Smooth muscle cell (in vitro differentiated cells): ENCODE measurements at regions not wholly inside any gene's neighbourhood (a gene's known extent, or its start where the extent isn't known, plus 50 kb on each side); places are given as distances from the start of the nearest gene placed in this dataset.
"Not testable (repeated sequence)": the region's sequence is repeated elsewhere in the genome, so short reads cannot be mapped to it uniquely, and the experiment has no call there.

ENCODE experiments used
- DNase-seq: peaks from one replicate; lab custom pipeline; 2025; ENCODE audit not compliant: unreplicated experiment; lab: John Stamatoyannopoulos, UW
- H2AFZ ChIP-seq: fragments of 200-600 bp; sonication (generic); 2 replicates; pipeline ENCODE4 v1.6.0; 2016; ENCODE audit warnings: antibody characterized with exemption, low read depth, mild to moderate bottlenecking
- H3F3A ChIP-seq: fragments of 200-600 bp; sonication (generic); 2 replicates; pipeline ENCODE4 v1.6.0; 2017; ENCODE audit warnings: antibody characterized with exemption, low read depth
- H3K27ac ChIP-seq: fragments of 200-600 bp; sonication (generic); 2 replicates; pipeline ENCODE4 v1.5.1; 2016; ENCODE audit warnings: low read depth, mild to moderate bottlenecking
- H3K27me3 ChIP-seq: fragments of 200-600 bp; sonication (generic); 2 replicates; pipeline ENCODE4 v1.6.1; 2016; ENCODE audit warnings: low read depth, mild to moderate bottlenecking
- H3K36me3 ChIP-seq: fragments of 200-600 bp; sonication (generic); 2 replicates; pipeline ENCODE4 v1.5.1; 2016; ENCODE audit warnings: low read depth
- H3K4me1 ChIP-seq: fragments of 200-600 bp; sonication (generic); 2 replicates; pipeline ENCODE4 v1.5.1; 2016; ENCODE audit warnings: low read depth
- H3K4me2 ChIP-seq: fragments of 200-600 bp; sonication (generic); 2 replicates; pipeline ENCODE4 v1.6.0; 2016; ENCODE audit warnings: mild to moderate bottlenecking
- H3K4me3 ChIP-seq: fragments of 200-600 bp; sonication (generic); 2 replicates; pipeline ENCODE4 v1.5.1; 2016; ENCODE audit warnings: mild to moderate bottlenecking
- H3K79me2 ChIP-seq: fragments of 200-600 bp; sonication (generic); 2 replicates; pipeline ENCODE4 v1.6.0; 2016; ENCODE audit warnings: low read depth, mild to moderate bottlenecking
- H3K9ac ChIP-seq: fragments of 200-600 bp; sonication (generic); 2 replicates; pipeline ENCODE4 v1.6.0; 2016; ENCODE audit warnings: low read depth
- H3K9me3 ChIP-seq: fragments of 200-600 bp; sonication (generic); replicated peaks from 2 replicates; pipeline ENCODE4 v1.5.1; 2016; ENCODE audit warnings: low read depth
- H4K20me1 ChIP-seq: fragments of 200-600 bp; sonication (generic); 2 replicates; pipeline ENCODE4 v1.6.0; 2016; ENCODE audit warnings: low read depth
- WGBS: methylation state at CpG from one replicate; pipeline ENCODE4 v1.1.7; 2016; ENCODE audit warnings: low lambda C conversion rate; 5-methylcytosine and 5-hydroxymethylcytosine counted together
- TF ChIP-seq, protein P1 (sequence below): fragments of 200-600 bp; sonication (generic); IDR thresholded peaks from 2 replicates; pipeline ENCODE4 v1.5.1; 2017; ENCODE audit warnings: borderline replicate concordance, mild to moderate bottlenecking, antibody characterized with exemption; ENCODE audit not compliant: insufficient read depth, poor library complexity, severe bottlenecking

DNA sequence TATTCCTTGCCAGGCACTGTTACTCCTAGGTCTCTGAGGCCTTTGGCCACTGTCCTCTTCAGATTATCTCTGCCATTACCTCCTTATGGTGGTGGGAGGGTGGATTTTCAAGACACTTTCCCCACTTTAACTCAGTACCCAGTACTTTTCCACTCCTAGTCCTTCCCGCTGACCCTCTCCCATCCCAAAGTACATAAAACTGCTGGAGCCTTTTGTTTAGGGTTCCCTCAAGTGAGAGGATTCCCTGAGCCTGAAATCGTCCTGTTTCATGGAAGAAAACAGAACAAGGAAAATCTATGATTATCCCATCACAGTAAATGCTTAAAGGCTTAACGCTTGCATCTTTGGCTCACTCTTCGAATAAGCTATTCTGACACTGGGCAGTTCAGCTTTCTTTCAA is 1742.5 kb upstream of the ADGRL3 start:
- Histone ChIP-seq H4K20me1 (no peaks in the 10 kb centered on the region), H3K4me3 (no peak overlapping the region), H3K36me3 (no peaks in the 10 kb centered on the region), H3K27me3 (no peaks in the 10 kb centered on the region), H3F3A (no peaks in the 10 kb centered on the region), H3K9ac (no peak overlapping the region), H3K9me3 (no peaks in the 10 kb centered on the region), H3K79me2 (no peaks in the 10 kb centered on the region), H2AFZ (no peak overlapping the region), H3K4me2 (no peak overlapping the region), H3K4me1 (no peaks in the 10 kb centered on the region), H3K27ac (no peak overlapping the region)
- TF ChIP-seq, protein P1, sequence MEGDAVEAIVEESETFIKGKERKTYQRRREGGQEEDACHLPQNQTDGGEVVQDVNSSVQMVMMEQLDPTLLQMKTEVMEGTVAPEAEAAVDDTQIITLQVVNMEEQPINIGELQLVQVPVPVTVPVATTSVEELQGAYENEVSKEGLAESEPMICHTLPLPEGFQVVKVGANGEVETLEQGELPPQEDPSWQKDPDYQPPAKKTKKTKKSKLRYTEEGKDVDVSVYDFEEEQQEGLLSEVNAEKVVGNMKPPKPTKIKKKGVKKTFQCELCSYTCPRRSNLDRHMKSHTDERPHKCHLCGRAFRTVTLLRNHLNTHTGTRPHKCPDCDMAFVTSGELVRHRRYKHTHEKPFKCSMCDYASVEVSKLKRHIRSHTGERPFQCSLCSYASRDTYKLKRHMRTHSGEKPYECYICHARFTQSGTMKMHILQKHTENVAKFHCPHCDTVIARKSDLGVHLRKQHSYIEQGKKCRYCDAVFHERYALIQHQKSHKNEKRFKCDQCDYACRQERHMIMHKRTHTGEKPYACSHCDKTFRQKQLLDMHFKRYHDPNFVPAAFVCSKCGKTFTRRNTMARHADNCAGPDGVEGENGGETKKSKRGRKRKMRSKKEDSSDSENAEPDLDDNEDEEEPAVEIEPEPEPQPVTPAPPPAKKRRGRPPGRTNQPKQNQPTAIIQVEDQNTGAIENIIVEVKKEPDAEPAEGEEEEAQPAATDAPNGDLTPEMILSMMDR: no peak
- no peak for DNase-seq
- 72% methylated on average over 4 of the region's 4 CpGs for WGBS

DNA sequence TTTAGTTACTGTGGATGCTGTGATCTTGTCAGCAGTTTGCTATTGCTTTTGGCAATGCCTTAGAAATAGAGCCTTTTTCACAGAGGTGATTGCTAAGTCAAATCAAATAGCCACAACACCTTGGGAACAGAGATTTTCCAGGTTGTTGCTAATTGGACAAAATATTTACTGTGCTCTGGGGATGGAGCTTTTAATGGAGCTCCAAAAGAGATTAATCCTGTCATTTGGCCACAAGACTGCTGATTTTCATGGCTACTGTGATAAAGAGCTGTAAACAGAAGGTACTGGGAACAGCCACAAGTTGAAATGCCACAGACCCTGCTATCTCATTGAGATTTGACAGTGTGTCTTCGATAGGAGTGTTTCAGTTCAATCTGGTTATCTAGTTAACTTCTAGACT is 1715.2 kb upstream of the ADGRL3 start:
- Histone ChIP-seq H3K36me3 (peaks cover 6% of the 10 kb centered on the region), H3F3A (no peaks in the 10 kb centered on the region), H3K27ac (no peak overlapping the region), H3K79me2 (no peaks in the 10 kb centered on the region), H3K9ac (no peak overlapping the region), H3K4me1 (no peaks in the 10 kb centered on the region), H2AFZ (peak overlapping the region; percentile 46), H3K27me3 (no peaks in the 10 kb centered on the region), H3K9me3 (no peaks in the 10 kb centered on the region), H4K20me1 (no peaks in the 10 kb centered on the region), H3K4me2 (no peak overlapping the region), H3K4me3 (no peak overlapping the region)
- TF ChIP-seq, protein P1: no peak
- DNase-seq: no peak
- WGBS: 36% methylated on average over 1 of the region's 1 CpG

DNA sequence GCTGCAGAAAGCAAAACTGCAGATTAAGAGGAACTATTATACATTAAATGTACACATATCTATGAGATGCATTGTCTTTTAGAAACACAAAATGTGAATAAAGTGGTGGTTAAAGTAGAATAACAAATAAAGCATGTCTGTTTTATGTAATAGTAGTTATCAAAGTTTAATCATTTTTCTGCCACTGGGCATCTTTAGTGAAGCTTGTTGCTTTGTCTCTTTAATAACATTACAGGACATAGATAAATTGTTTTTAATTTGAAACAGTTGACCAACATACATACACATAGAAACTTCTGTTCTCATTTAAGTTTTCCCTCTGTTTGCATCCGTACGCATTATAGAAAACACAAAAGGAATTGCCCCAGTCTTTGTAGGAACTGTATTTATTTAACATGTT is 1700.0 kb upstream of the ADGRL3 start:
- WGBS: 98% methylated on average over 2 of the region's 2 CpGs
- DNase-seq: no peak
- H2AFZ ChIP-seq: no peak overlapping the region
- no peaks in the 10 kb centered on the region for H3K79me2 ChIP-seq
- no peaks in the 10 kb centered on the region for H4K20me1 ChIP-seq
- no peaks in the 10 kb centered on the region for H3K4me1 ChIP-seq
- TF ChIP-seq, protein P1: no peak
- no peak overlapping the region for H3K4me3 ChIP-seq
- no peaks in the 10 kb centered on the region for H3K36me3 ChIP-seq
- no peaks in the 10 kb centered on the region for H3K9me3 ChIP-seq
- H3K27me3 ChIP-seq: no peaks in the 10 kb centered on the region
- no peak overlapping the region for H3K27ac ChIP-seq
- no peak overlapping the region for H3K4me2 ChIP-seq
- no peak overlapping the region for H3K9ac ChIP-seq
- no peaks in the 10 kb centered on the region for H3F3A ChIP-seq

DNA sequence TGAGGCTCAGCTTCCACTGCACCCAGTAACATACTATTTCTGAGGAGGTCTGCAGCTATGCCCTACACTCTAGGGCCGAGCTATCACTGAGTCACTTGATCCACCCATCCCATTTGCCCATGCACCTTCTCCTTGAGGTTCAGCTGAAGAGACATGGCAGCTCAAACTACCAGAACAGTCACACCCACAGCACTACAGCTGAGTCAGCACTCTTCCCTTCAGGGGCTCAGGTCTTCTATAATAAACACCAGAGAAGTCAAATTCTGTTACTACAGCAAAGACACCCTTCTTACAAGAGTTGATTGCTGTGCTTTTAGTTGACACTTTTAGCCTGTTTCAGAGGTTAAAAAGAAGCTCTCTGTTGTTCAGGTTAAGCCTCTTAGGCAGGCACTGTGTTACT is 1696.4 kb upstream of the ADGRL3 start:
- no peak overlapping the region for H3K9ac ChIP-seq
- no peaks in the 10 kb centered on the region for H3F3A ChIP-seq
- H3K4me1 ChIP-seq: no peaks in the 10 kb centered on the region
- no peak overlapping the region for H2AFZ ChIP-seq
- H3K27ac ChIP-seq: no peak overlapping the region
- TF ChIP-seq, protein P1: no peak
- no peak for DNase-seq
- H3K4me3 ChIP-seq: no peak overlapping the region
- H3K27me3 ChIP-seq: no peaks in the 10 kb centered on the region
- no peaks in the 10 kb centered on the region for H3K9me3 ChIP-seq
- H3K79me2 ChIP-seq: no peaks in the 10 kb centered on the region
- 94% methylated on average over 1 of the region's 1 CpG for WGBS
- H3K4me2 ChIP-seq: no peak overlapping the region
- H3K36me3 ChIP-seq: no peaks in the 10 kb centered on the region
- no peaks in the 10 kb centered on the region for H4K20me1 ChIP-seq

DNA sequence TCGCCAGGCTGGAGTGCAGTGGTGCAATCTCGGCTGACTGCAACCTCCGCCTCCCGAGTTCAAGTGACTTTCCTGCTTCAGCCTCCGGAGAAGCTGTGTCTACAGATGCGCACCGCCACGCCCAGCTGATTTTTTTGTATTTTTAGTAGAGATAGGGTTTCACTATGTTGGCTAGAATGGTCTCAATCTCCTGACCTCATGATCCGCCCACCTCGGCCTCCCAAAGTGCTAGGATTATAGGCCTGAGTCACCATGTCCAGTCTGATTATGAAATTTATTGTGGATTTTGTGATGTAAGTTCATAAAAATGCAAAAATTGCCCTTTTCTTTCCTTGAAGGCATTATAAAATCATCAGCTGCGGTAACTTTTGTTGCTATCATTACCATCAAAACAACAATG is 1688.3 kb upstream of the ADGRL3 start:
- not testable (repeated sequence) for H3K9me3 ChIP-seq, H3K4me2 ChIP-seq, H3K79me2 ChIP-seq, H3K27ac ChIP-seq, H4K20me1 ChIP-seq, DNase-seq, H2AFZ ChIP-seq, H3F3A ChIP-seq, H3K36me3 ChIP-seq, H3K4me3 ChIP-seq, H3K9ac ChIP-seq, H3K4me1 ChIP-seq, H3K27me3 ChIP-seq
- 87% methylated on average over 11 of the region's 11 CpGs for WGBS
